ENCODE measurements at regions not wholly inside any gene's neighbourhood (a gene's known extent, or its start where the extent isn't known, plus 50 kb on each side); places are given as distances from the start of the nearest gene placed in this dataset.

- Histone ChIP-seq H2AFZ (ENCODE audit: low read length) (no peak overlapping the region), H3K4me2 (ENCODE audit: insufficient read depth, insufficient read length, low read length) (no peak overlapping the region), H3K27ac (ENCODE audit: insufficient read length, low read depth, low read length) (no peak overlapping the region), H3K23ac (ENCODE audit: insufficient read length, low read depth, low read length) (no peak overlapping the region), H3K9ac (ENCODE audit: extremely low read depth, insufficient read length, low read length) (no peak overlapping the region), H2BK5ac (ENCODE audit: insufficient read length, low read length) (no peak overlapping the region), H4K8ac (replicated peaks; ENCODE audit: insufficient read length, low read depth, low read length) (no peak overlapping the region), H4K91ac (ENCODE audit: insufficient read length, low read depth, low read length) (no peak overlapping the region), H2BK120ac (ENCODE audit: low read depth, low read length, poor library complexity, severe bottlenecking) (no peak overlapping the region), H2BK12ac (ENCODE audit: insufficient read length, low read depth, low read length) (no peak overlapping the region), H3K56ac (ENCODE audit: insufficient read length, low read depth, low read length) (no peak overlapping the region), H3K79me1 (ENCODE audit: insufficient read depth, low read depth, low read length, poor library complexity, severe bottlenecking) (no peaks in the 10 kb centered on the region), H3K18ac (ENCODE audit: insufficient read length, low read depth, low read length) (no peak overlapping the region), H3K4ac (ENCODE audit: low read depth, low read length) (no peak overlapping the region), H2BK20ac (ENCODE audit: low read depth, low read length, poor library complexity, severe bottlenecking) (no peak overlapping the region), H4K5ac (ENCODE audit: insufficient read length, low read depth, low read length) (no peak overlapping the region), H3K9me3 (ENCODE audit: control insufficient read depth, low read depth, low read length) (no peaks in the 10 kb centered on the region), H3T11ph (ENCODE audit: low read length) (no peak overlapping the region), H3K14ac (ENCODE audit: insufficient read depth, low read length) (peak overlapping the region; percentile 75; the same call in 1 of the 2 replicates), H2AK5ac (ENCODE audit: insufficient read length, low read length) (no peak overlapping the region), H4K20me1 (ENCODE audit: control insufficient read depth, insufficient read depth, insufficient read length) (no peaks in the 10 kb centered on the region), H3K27me3 (ENCODE audit: insufficient read depth, low read length) (no peaks in the 10 kb centered on the region), H2BK15ac (ENCODE audit: low read depth, low read length) (no peak overlapping the region), H3K23me2 (ENCODE audit: insufficient read length, low read depth, low read length, poor library complexity, severe bottlenecking) (no peaks in the 10 kb centered on the region), H3K79me2 (ENCODE audit: insufficient read depth, low read length) (no peaks in the 10 kb centered on the region), H3K4me1 (ENCODE audit: insufficient read depth, low read length) (no peaks in the 10 kb centered on the region)
- H3K27me3 Mint-ChIP-seq (ENCODE audit: low read depth), result no peaks in the 10 kb centered on the region
- no peaks in the 10 kb centered on the region for H3K36me3 Mint-ChIP-seq (ENCODE audit: insufficient read depth in 1 of 3, low read depth in 3 of 3)
- H3K4me1 Mint-ChIP-seq, result peaks cover 10 to 11% of the 10 kb centered on the region in 2 experiments
- H3K4me3 Mint-ChIP-seq, result no peak overlapping the region
- TF ChIP-seq CTCF (conservative IDR thresholded peaks at IDR 0.05), result no peak
- no peak overlapping the region; a peak in 1 of 7 replicates for H3K27ac Mint-ChIP-seq
- DNase-seq, result peak; percentile 32
- no peaks in the 10 kb centered on the region for H3K9me3 Mint-ChIP-seq
Measured at GRCh38 chr5:128009403-128009802, 74.2 kb upstream of the SLC12A2 start.
